ENCODE measurements at regions not wholly inside any gene's neighbourhood (a gene's known extent, or its start where the extent isn't known, plus 50 kb on each side); places are given as distances from the start of the nearest gene placed in this dataset.

DNA sequence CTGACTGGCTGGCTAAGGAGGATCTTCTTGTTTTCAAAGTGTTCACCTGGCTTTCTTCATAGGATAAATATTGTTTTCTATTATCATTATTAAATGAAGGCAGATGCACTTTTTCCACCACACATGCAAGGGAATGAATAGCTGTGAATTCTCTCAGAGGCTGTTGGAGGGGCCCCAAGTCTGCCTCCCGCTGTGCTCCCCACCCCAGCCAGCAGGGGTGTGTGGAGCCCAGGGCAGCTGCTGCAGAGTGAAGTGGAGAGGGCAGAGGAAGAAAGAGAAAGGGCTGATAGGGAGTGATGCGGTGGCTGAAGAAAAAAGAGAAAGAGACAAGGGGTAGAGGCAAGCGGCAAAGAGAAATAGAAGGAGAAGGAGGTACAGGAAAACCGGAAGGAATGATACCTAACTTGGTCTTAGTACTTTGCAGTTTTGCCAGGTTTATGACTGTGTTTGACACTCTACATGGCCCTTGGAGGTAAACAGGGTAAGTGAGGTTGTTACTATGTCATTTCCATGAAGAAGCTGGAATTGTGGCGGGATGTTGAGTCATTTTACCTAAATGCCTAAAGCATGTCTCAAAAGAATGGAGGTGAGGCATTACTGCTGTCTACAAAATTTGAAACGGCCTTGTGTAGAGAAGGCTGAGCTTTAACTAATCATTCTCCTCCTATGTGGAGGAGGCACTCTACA is 145.7 kb upstream of the B3GAT1 start:
- H2AFZ ChIP-seq (ENCODE audit: low read length): no peak overlapping the region
- no peaks in the 10 kb centered on the region for H4K20me1 ChIP-seq (replicated peaks in 1 of 2; ENCODE audit: control insufficient read depth in 1 of 2, insufficient read depth in 2 of 2, low read length in 2 of 2)
- no peak overlapping the region for H3K14ac ChIP-seq (ENCODE audit: insufficient read length)
- TF ChIP-seq JUN (IDR thresholded peaks at IDR 0.05; ENCODE audit: low read depth, low read length): no peak
- H3K79me1 ChIP-seq (ENCODE audit: low read depth, low read length): no peaks in the 10 kb centered on the region
- no peaks in the 10 kb centered on the region for H3K36me3 ChIP-seq (ENCODE audit: control insufficient read depth in 2 of 4, insufficient read depth in 4 of 4, low read length in 3 of 4)
- DNase-seq (ENCODE audit: low read depth in 1 of 2, low spot score in 2 of 2) (peak in 1 of 2 experiments; percentile 32), FAIRE-seq (no peak)
- no peaks in the 10 kb centered on the region for H3K79me2 ChIP-seq (ENCODE audit: control insufficient read depth in 1 of 2, insufficient read depth in 2 of 2, low read length in 2 of 2)
- H3K18ac ChIP-seq (ENCODE audit: extremely low read depth, low read length): no peak overlapping the region
- no peak overlapping the region for H2BK120ac ChIP-seq (replicated peaks; ENCODE audit: low read depth, low read length)
- H3K9ac ChIP-seq (replicated peaks in 1 of 4; ENCODE audit: extremely low read depth in 1 of 4, low read depth in 3 of 4, low read length in 3 of 4): no peak overlapping the region
- no peak overlapping the region for H4K5ac ChIP-seq (ENCODE audit: insufficient read length, low read depth, low read length)
- no peak overlapping the region for H2BK20ac ChIP-seq (ENCODE audit: low read length)
- H3K4me2 ChIP-seq (ENCODE audit: insufficient read depth in 1 of 2, low read depth in 2 of 2, low read length in 2 of 2): no peak overlapping the region
- ChIA-PET POLR2A (ENCODE audit: partially characterized antibody) (no interaction called here), CTCF (ENCODE audit: partially characterized antibody) (interaction anchor here (0.6 to 1.7 kb wide), 19 partner anchors 11 to 382 kb away, joined by 3 to 5 read pairs (median 3); no protein-coding TSS in a partner anchor)
- H4K91ac ChIP-seq (replicated peaks; ENCODE audit: insufficient read length, low read length): no peak overlapping the region
- H3K56ac ChIP-seq (replicated peaks; ENCODE audit: insufficient read length, low read depth, low read length): no peak overlapping the region
- no peak overlapping the region for H2BK5ac ChIP-seq (ENCODE audit: low read depth, low read length)
- H4K8ac ChIP-seq (ENCODE audit: extremely low read depth, insufficient read depth, low read length): no peak overlapping the region
- H3K27ac ChIP-seq (ENCODE audit: low read depth, low read length): no peak overlapping the region
- no peak overlapping the region for H2BK15ac ChIP-seq (ENCODE audit: low read length)
- no peaks in the 10 kb centered on the region for H3K23me2 ChIP-seq (ENCODE audit: low read depth, low read length)
- no peak overlapping the region for H2BK12ac ChIP-seq (ENCODE audit: low read depth, low read length)
- H2AK5ac ChIP-seq (ENCODE audit: low read depth, low read length): no peak overlapping the region
- no peak overlapping the region for H3K4ac ChIP-seq (replicated peaks; ENCODE audit: insufficient read length, low read depth, low read length)
- no peaks in the 10 kb centered on the region for H3K27me3 ChIP-seq (replicated peaks in 1 of 4; ENCODE audit: control insufficient read depth in 3 of 4, extremely low read depth in 1 of 4, insufficient read depth in 3 of 4, low read length in 3 of 4)
- H3K4me3 ChIP-seq (ENCODE audit: extremely low read depth in 1 of 4, insufficient read depth in 2 of 4, low read depth in 3 of 4, low read length in 4 of 4): no peak overlapping the region
- H3K4me1 ChIP-seq (replicated peaks in 1 of 4; ENCODE audit: control insufficient read depth in 3 of 4, insufficient read depth in 4 of 4, low read length in 3 of 4): peaks cover 0 to 4% (median 1%) of the 10 kb centered on the region in 4 experiments; a peak in 4 of 7 replicates
- H3K23ac ChIP-seq (ENCODE audit: insufficient read length): no peak overlapping the region
- no peaks in the 10 kb centered on the region for H3K9me3 ChIP-seq (ENCODE audit: insufficient read depth in 2 of 2, low read depth in 1 of 2, low read length in 1 of 2)
- WGBS, 2 experiments (ENCODE audit: extremely low coverage in 1 of 2, insufficient coverage in 1 of 2, insufficient read length in 1 of 2, insufficient replicate concordance in 2 of 2, low coverage in 1 of 2, low lambda C conversion rate in 2 of 2, missing lambda C conversion rate in 1 of 2): 83% methylated on average over 6 of the region's 6 CpGs; no CpG with 5 or more reads in 1 of the 2 experiments
